ENCODE measurements at regions not wholly inside any gene's neighbourhood (a gene's known extent, or its start where the extent isn't known, plus 50 kb on each side); places are given as distances from the start of the nearest gene placed in this dataset.

DNA sequence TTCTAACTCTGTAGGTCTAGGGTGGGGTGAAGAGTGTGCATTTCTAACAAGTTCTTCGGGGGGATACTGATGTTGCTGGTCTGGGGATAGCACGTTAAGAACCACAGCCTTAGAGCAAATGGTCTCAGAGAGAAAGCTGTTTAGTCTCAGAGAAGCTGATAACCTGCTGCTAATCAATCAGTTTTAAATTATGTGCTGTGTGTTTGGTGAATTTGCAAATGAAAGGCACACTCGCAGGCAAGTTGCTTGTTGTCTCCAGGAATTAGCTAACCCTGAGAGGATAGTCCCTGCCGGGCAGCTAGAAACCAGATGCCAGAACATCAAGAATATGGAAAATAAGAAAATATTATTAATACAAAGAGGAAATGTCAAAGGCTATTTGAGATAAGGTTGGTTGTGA, 79.2 kb downstream of the DMRT2 start:
- H3K9me2 ChIP-seq (ENCODE audit: insufficient read depth): no peaks in the 10 kb centered on the region
- 0 out of 2 replicates have a peak, but pooled peaks cover 4% of the 10 kb centered on the region for H3K27me3 ChIP-seq (ENCODE audit: insufficient read depth)
- ATAC-seq (peak; percentile 93), DNase-seq (ENCODE audit: low spot score) (peak; percentile 44)
- H3K36me3 ChIP-seq (ENCODE audit: insufficient read depth): no peaks in the 10 kb centered on the region
- H4K20me1 ChIP-seq (replicated peaks; ENCODE audit: insufficient read depth): no peaks in the 10 kb centered on the region
- Mint-ChIP-seq H3K4me3 (peak overlapping the region; percentile 23; the same call in 2 of the 3 replicates), H3K27ac (no peak overlapping the region), H3K27me3 (ENCODE audit: insufficient read depth, low read depth, poor library complexity) (peaks cover 10% of the 10 kb centered on the region), H3K4me1 (peaks cover 23% of the 10 kb centered on the region; the same call in 2 of the 3 replicates), H3K9me3 (peaks cover 11% of the 10 kb centered on the region; the same call in 2 of the 3 replicates), H3K36me3 (ENCODE audit: low read depth) (peaks cover 3% of the 10 kb centered on the region; the same call in 1 of the 3 replicates)
- no peak overlapping the region for H2AFZ ChIP-seq
- H3K4me1 ChIP-seq (ENCODE audit: insufficient read depth): peaks cover 20% of the 10 kb centered on the region
- H3K4me3 ChIP-seq: 0 out of 2 replicates have a peak overlapping the region, but pooled peaks have one; percentile 8
- TF ChIP-seq STAT1 (IDR thresholded peaks at IDR 0.05; ENCODE audit: unreplicated experiment): no peak
- no peak for TF ChIP-seq EZH2phosphoT487 (IDR thresholded peaks at IDR 0.05; ENCODE audit: unreplicated experiment)
- TF ChIP-seq, protein P1, sequence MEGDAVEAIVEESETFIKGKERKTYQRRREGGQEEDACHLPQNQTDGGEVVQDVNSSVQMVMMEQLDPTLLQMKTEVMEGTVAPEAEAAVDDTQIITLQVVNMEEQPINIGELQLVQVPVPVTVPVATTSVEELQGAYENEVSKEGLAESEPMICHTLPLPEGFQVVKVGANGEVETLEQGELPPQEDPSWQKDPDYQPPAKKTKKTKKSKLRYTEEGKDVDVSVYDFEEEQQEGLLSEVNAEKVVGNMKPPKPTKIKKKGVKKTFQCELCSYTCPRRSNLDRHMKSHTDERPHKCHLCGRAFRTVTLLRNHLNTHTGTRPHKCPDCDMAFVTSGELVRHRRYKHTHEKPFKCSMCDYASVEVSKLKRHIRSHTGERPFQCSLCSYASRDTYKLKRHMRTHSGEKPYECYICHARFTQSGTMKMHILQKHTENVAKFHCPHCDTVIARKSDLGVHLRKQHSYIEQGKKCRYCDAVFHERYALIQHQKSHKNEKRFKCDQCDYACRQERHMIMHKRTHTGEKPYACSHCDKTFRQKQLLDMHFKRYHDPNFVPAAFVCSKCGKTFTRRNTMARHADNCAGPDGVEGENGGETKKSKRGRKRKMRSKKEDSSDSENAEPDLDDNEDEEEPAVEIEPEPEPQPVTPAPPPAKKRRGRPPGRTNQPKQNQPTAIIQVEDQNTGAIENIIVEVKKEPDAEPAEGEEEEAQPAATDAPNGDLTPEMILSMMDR (conservative IDR thresholded peaks at IDR 0.05; ENCODE audit: low read depth in 2 of 2): no peak
- TF ChIP-seq POLR2AphosphoS5 (IDR thresholded peaks at IDR 0.05; ENCODE audit: low read depth): no peak
- TF ChIP-seq, protein P2, sequence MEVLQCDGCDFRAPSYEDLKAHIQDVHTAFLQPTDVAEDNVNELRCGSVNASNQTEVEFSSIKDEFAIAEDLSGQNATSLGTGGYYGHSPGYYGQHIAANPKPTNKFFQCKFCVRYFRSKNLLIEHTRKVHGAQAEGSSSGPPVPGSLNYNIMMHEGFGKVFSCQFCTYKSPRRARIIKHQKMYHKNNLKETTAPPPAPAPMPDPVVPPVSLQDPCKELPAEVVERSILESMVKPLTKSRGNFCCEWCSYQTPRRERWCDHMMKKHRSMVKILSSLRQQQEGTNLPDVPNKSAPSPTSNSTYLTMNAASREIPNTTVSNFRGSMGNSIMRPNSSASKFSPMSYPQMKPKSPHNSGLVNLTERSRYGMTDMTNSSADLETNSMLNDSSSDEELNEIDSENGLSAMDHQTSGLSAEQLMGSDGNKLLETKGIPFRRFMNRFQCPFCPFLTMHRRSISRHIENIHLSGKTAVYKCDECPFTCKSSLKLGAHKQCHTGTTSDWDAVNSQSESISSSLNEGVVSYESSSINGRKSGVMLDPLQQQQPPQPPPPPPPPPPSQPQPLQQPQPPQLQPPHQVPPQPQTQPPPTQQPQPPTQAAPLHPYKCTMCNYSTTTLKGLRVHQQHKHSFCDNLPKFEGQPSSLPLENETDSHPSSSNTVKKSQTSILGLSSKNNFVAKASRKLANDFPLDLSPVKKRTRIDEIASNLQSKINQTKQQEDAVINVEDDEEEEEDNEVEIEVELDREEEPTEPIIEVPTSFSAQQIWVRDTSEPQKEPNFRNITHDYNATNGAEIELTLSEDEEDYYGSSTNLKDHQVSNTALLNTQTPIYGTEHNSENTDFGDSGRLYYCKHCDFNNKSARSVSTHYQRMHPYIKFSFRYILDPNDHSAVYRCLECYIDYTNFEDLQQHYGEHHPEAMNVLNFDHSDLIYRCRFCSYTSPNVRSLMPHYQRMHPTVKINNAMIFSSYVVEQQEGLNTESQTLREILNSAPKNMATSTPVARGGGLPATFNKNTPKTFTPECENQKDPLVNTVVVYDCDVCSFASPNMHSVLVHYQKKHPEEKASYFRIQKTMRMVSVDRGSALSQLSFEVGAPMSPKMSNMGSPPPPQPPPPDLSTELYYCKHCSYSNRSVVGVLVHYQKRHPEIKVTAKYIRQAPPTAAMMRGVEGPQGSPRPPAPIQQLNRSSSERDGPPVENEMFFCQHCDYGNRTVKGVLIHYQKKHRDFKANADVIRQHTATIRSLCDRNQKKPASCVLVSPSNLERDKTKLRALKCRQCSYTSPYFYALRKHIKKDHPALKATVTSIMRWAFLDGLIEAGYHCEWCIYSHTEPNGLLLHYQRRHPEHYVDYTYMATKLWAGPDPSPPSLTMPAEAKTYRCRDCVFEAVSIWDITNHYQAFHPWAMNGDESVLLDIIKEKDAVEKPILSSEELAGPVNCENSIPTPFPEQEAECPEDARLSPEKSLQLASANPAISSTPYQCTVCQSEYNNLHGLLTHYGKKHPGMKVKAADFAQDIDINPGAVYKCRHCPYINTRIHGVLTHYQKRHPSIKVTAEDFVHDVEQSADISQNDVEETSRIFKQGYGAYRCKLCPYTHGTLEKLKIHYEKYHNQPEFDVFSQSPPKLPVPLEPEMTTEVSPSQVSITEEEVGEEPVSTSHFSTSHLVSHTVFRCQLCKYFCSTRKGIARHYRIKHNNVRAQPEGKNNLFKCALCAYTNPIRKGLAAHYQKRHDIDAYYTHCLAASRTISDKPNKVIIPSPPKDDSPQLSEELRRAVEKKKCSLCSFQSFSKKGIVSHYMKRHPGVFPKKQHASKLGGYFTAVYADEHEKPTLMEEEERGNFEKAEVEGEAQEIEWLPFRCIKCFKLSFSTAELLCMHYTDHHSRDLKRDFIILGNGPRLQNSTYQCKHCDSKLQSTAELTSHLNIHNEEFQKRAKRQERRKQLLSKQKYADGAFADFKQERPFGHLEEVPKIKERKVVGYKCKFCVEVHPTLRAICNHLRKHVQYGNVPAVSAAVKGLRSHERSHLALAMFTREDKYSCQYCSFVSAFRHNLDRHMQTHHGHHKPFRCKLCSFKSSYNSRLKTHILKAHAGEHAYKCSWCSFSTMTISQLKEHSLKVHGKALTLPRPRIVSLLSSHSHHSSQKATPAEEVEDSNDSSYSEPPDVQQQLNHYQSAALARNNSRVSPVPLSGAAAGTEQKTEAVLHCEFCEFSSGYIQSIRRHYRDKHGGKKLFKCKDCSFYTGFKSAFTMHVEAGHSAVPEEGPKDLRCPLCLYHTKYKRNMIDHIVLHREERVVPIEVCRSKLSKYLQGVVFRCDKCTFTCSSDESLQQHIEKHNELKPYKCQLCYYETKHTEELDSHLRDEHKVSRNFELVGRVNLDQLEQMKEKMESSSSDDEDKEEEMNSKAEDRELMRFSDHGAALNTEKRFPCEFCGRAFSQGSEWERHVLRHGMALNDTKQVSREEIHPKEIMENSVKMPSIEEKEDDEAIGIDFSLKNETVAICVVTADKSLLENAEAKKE (CRISPR knock-in tag; IDR thresholded peaks at IDR 0.05): no peak
- no peak overlapping the region for H3K27ac ChIP-seq (ENCODE audit: low read depth)
- H3F3A ChIP-seq (replicated peaks; ENCODE audit: low read depth): no peaks in the 10 kb centered on the region
- no peaks in the 10 kb centered on the region for H3K79me2 ChIP-seq (replicated peaks; ENCODE audit: insufficient read depth)
- peak overlapping the region; percentile 49; the same call in 1 of the 2 replicates for H3K4me2 ChIP-seq

Measured in GM23338 (cell line).